PFSK-1 (cell line): ENCODE measurements at regions not wholly inside any gene's neighbourhood (a gene's known extent, or its start where the extent isn't known, plus 50 kb on each side); places are given as distances from the start of the nearest gene placed in this dataset.

ENCODE experiments used
- FOXP2 ChIP-seq: optimal IDR thresholded peaks from 2 replicates; pipeline ENCODE3; 2011; ENCODE audit warnings: borderline replicate concordance, control low read depth, inconsistent platforms; ENCODE audit not compliant: insufficient read depth; ENCODE audit errors: extremely low read length, extremely low read depth
- POLR2AphosphoS5 ChIP-seq: IDR thresholded peaks from 2 replicates; pipeline ENCODE4 v1.6.1; 2012; ENCODE audit warnings: low read depth, mild to moderate bottlenecking, control low read depth, low read length, moderate library complexity
- REST ChIP-seq, 2 experiments: IDR thresholded peaks; 2 replicates each; pipeline versions ENCODE4 v1.6.1 to v1.8.0; 2011 to 2012; ENCODE audit warnings: low read depth in 2 of 2, low read length in 2 of 2, control low read depth in 1 of 2, inconsistent platforms in 1 of 2, mild to moderate bottlenecking in 1 of 2, moderate library complexity in 1 of 2; ENCODE audit not compliant: insufficient read depth in 1 of 2
- SIN3A ChIP-seq: IDR thresholded peaks from 2 replicates; pipeline ENCODE4 v1.6.1; 2012; ENCODE audit warnings: mild to moderate bottlenecking, low read length, moderate library complexity, borderline replicate concordance; ENCODE audit not compliant: insufficient read depth
- TAF1 ChIP-seq: IDR thresholded peaks from 2 replicates; pipeline ENCODE4 v1.6.1; 2012; ENCODE audit warnings: low read length, control low read depth, borderline replicate concordance; ENCODE audit not compliant: insufficient read depth

DNA sequence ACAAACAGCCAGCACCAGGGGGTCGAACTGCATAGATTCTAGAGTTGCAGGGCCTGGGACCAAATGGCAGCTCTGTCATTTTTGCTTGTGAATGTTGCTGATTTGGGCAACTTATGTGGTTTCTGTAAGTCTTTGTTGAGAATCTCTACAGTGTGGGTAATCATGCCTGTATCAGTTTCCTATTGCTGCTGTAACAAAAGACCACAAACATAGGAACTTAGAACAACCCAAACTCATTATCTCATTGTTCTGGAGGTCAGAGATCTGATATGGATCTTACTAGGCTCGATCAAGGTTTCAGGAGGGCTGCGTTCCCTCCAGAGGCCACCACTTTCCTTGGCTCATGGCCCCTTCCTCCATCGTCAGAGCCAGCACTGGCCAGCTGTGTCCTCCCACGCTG is 86.8 kb upstream of the SH3BP4 start:
- TF ChIP-seq REST (IDR thresholded peaks at IDR 0.05; ENCODE audit: insufficient read depth in 1 of 2, low read depth in 2 of 2, low read length in 2 of 2), result no peak
- TF ChIP-seq SIN3A, result no peak
- TF ChIP-seq TAF1, result no peak
- TF ChIP-seq POLR2AphosphoS5, result no peak
- TF ChIP-seq FOXP2, result no peak

DNA sequence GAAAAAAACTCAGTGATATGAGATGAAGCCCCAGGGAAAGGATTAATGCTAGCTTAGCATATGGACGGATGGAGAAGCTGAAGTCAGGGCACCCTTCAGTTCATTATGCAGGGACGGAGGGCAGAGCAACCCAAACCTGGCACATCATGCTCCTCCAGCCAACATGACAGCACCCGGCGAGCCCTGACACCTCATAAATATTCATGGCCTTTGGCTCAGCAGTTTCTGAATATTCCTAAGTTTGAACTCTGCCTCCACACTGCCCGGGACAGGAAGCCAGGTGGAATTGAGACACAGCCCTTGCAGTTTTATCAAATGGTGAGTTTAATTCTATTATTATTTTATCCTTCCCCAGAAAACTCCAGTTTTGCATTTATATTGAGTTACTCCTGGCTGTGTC is 87.3 kb upstream of the SH3BP4 start:
- no peak for TF ChIP-seq POLR2AphosphoS5
- TF ChIP-seq TAF1, result no peak
- no peak for TF ChIP-seq SIN3A
- no peak for TF ChIP-seq REST (IDR thresholded peaks at IDR 0.05; ENCODE audit: insufficient read depth in 1 of 2, low read depth in 2 of 2, low read length in 2 of 2)
- no peak for TF ChIP-seq FOXP2

GRCh38 chr2:234863043-234863934 is 88.5 kb upstream of the SH3BP4 start:
- TF ChIP-seq FOXP2, result no peak
- no peak for TF ChIP-seq SIN3A
- no peak for TF ChIP-seq TAF1
- no peak for TF ChIP-seq POLR2AphosphoS5
- no peak for TF ChIP-seq REST (IDR thresholded peaks at IDR 0.05; ENCODE audit: insufficient read depth in 1 of 2, low read depth in 2 of 2, low read length in 2 of 2)

DNA sequence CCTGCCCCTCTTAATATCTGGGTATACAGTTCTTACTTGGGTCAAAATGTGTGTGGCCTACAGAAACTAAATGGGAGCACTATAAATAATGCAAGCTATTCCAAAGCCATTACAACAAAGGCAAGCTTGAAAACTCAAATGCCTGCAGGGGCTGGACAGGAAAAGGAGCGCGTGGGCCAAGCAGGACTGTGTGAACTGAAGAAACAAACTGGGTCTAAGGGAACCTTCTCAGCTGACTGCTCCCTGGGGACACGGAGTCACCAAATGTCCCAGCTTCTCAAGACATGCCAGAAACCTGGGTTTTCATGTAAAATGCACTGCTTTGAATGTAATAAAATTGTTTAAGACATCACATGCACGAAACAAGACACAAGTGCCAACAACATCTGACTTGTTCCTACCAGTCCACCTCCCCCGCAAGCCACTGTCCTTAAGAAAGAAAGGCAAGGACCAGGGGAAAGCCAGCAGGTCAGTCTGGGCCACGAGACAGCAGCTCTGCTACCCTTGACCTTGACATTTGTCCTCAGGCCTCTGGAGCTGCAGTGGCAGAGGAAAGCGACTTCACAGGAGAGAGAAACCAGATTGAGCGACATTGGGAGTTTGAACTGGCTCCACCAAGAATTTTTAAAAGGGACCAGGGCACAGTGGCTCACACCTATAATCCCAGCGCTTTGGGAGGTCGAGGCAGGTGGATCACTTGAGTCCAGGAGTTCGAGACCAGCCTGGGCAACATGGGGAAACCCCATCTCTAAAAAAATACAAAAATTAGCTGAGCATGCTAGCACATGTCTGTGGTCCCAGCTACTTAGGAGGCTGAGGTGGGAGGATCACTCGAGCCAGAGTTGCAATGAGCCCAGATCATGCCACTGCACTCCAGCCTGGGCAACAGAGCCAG is 89.7 kb upstream of the SH3BP4 start:
- TF ChIP-seq TAF1 (no peak), SIN3A (no peak), POLR2AphosphoS5 (no peak), FOXP2 (no peak), REST (IDR thresholded peaks at IDR 0.05; ENCODE audit: insufficient read depth in 1 of 2, low read depth in 2 of 2, low read length in 2 of 2) (no peak)
